WTC11 (cell line): ENCODE measurements at regions not wholly inside any gene's neighbourhood (a gene's known extent, or its start where the extent isn't known, plus 50 kb on each side); places are given as distances from the start of the nearest gene placed in this dataset.

ENCODE experiments used
- ATF2 ChIP-seq: sonication (generic); formaldehyde crosslinking; IDR thresholded peaks from 2 replicates; pipeline ENCODE4 v1.8.1; 2022; ENCODE audit warnings: low read depth, missing genetic modification reagents, borderline replicate concordance
- CREM ChIP-seq: sonication (generic); formaldehyde crosslinking; IDR thresholded peaks from 2 replicates; pipeline ENCODE4 v1.8.1; 2022; ENCODE audit warnings: mild to moderate bottlenecking, missing genetic modification reagents, moderate library complexity
- CTCF ChIP-seq: fragments of 200-600 bp; IDR thresholded peaks from 2 replicates; pipeline ENCODE4 v1.8.0; 2022; ENCODE audit warnings: antibody characterized with exemption
- GRHL2 ChIP-seq: fragments of 250-450 bp; sonication (Bioruptor Pico); IDR thresholded peaks from 2 replicates; pipeline ENCODE4 v1.8.0; 2022; ENCODE audit warnings: mild to moderate bottlenecking, moderate library complexity; ENCODE audit not compliant: insufficient replicate concordance, severe bottlenecking
- HMGXB4 ChIP-seq: sonication (generic); formaldehyde crosslinking; IDR thresholded peaks from 2 replicates; pipeline ENCODE4 v1.8.1; 2023; ENCODE audit warnings: mild to moderate bottlenecking, moderate library complexity, missing genetic modification reagents
- IRF2 ChIP-seq: sonication (generic); formaldehyde crosslinking; IDR thresholded peaks from 2 replicates; pipeline ENCODE4 v1.8.0; 2022; ENCODE audit warnings: low read depth, missing genetic modification reagents, borderline replicate concordance
- ZBTB21 ChIP-seq: sonication (generic); formaldehyde crosslinking; IDR thresholded peaks from 2 replicates; pipeline ENCODE4 v1.8.1; 2023; ENCODE audit warnings: mild to moderate bottlenecking, missing genetic modification reagents, borderline replicate concordance
- ZBTB43 ChIP-seq: sonication (generic); formaldehyde crosslinking; IDR thresholded peaks from 2 replicates; pipeline ENCODE4 v1.8.1; 2023; ENCODE audit warnings: mild to moderate bottlenecking, missing genetic modification reagents
- ZNF138 ChIP-seq: sonication (generic); formaldehyde crosslinking; conservative IDR thresholded peaks from 2 replicates; pipeline ENCODE4 v1.8.1; 2022; ENCODE audit warnings: mild to moderate bottlenecking, moderate library complexity, missing genetic modification reagents
- ZNF263 ChIP-seq: sonication (generic); formaldehyde crosslinking; IDR thresholded peaks from 2 replicates; pipeline ENCODE4 v1.8.1; 2022; ENCODE audit warnings: low read depth, mild to moderate bottlenecking, moderate library complexity, missing genetic modification reagents

- TF ChIP-seq ZNF263 (CRISPR knock-in tag) (no peak), CTCF (no peak), ZNF138 (no peak), ATF2 (CRISPR knock-in tag) (no peak), CREM (CRISPR knock-in tag) (no peak), IRF2 (CRISPR knock-in tag) (no peak), ZBTB21 (CRISPR knock-in tag) (no peak), ZBTB43 (CRISPR knock-in tag) (no peak), GRHL2 (CRISPR knock-in tag) (no peak), HMGXB4 (CRISPR knock-in tag) (no peak)
These were observed 142.7 kb downstream of the CCDC71L start for GRCh38 chr7:106518239-106518638.
